SW 1271 (cell line): ENCODE measurements at regions not wholly inside any gene's neighbourhood (a gene's known extent, or its start where the extent isn't known, plus 50 kb on each side); places are given as distances from the start of the nearest gene placed in this dataset.
A peak's percentile ranks its signal among the peaks of the same experiment; 100 is the strongest.
"Not testable (repeated sequence)": the region's sequence is repeated elsewhere in the genome, so short reads cannot be mapped to it uniquely, and the experiment has no call there.

Experiments used
- DNase-seq, 2 experiments: peaks; one replicate each; lab custom pipeline; 2025; lab: John Stamatoyannopoulos, UW

GRCh38 chr2:207216457-207216856, 50.7 kb upstream of the KLF7 start:
- no peak for DNase-seq

DNA sequence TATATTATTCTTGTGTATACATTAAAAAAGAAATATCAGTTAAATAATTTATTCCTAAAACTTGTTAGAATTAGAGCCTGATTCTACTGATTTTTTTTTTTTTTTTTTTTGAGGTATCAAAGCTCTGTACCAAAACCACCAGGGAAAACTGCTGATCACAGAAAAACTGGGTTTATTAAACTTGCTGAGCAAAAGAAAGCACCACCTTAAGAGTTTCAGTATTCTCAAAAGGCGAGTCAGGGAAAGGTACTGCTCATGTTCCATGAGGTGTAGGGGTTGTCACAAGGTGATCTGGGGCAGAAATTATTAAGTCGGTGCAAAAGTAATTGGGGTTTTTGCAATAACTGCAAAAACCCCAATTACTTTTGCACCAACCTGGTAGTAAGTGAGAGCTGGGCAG, 51.7 kb upstream of the KLF7 start:
- DNase-seq = no peak

DNA sequence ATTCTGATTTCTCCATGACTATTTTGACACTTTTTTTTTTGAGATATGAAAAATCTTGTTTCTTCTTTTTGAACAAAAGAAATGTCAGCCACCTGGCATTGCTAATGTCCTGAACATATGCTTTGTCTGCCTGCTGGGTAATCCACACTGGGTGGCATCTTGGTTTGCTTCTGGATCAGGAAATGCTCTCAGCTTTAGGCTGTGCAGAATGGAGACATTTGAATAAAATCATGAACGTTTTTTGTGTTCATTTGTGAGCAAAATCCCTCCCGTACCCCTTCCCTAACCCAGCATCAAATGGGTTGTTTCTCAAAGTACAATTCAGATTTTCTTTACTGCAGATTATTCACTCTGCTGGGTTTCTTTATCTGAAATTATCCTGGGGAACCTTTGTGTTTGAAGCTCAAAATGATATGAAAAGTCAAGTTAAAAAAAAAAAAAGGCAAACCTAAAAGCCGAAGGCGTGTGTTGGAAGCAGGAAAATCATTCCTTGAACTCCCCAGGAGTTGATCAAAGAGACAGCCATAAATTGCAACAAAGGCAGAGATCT, 53.4 kb upstream of the KLF7 start:
- no peak for DNase-seq

- no peak for DNase-seq
Measured at GRCh38 chr2:207219676-207220501, 54.1 kb upstream of the KLF7 start.

DNA sequence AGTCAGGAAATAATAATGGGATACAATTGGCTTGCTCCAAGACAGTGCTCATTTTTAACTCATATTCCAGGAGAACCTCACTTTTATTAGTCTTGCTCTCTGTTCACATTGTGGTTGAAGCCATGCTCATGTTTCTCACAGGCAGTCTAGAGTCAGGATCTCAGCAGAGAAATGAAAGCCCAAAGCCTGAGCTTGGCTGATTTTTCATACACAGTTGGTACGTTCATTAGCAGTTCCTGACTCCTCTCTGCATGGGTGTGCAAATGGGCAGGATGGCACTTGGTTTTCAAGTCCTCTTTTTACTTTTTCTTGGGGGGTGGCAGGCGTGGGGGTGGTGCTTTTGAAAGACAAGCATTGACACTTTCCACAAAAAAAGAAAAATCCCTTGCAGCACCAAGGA, 56.0 kb upstream of the KLF7 start:
- DNase-seq = no peak

DNA sequence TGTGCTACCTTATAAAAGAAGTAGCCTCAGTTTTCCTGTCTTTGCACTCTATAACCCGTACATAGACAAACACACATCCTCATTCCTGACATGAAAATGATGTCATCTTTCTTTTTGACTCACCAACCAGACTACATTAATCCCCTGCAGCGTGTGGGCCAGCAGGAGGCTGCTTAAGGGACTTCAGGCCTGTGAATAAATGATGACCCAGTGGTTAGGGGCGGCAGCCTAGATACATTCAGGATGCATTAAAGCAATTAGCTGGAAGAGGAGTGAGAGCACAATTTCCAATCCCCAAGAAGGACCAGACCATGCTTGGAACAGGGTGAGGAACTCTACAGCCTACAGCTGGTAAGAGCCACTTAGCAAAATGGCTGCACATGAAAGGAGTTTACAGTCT, 57.3 kb upstream of the KLF7 start:
- DNase-seq = no peak

DNA sequence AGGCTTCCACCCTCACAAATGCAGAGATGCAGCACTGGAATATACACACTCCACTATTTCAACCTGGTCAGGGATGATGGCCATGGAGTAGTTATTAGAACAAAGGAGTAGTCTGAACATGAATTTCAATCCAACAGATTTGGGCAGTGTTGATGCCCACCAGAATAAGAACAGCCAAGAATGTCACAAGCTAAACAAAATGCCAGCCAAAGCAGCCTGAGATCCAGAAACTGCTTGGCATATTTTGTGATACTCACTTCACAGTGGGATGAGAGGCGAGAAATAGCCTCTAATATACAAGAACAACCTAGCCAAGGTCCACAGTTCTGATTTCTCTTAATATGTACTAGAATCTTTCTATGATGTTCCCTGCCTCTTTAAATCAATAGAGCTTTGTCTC, 58.6 kb upstream of the KLF7 start:
- DNase-seq = no peak

GRCh38 chr2:207224791-207225482, 59.2 kb upstream of the KLF7 start:
- no peak for DNase-seq

GRCh38 chr2:207225773-207226172, 60.0 kb upstream of the KLF7 start:
- no peak for DNase-seq

GRCh38 chr2:207226243-207226642, 60.5 kb upstream of the KLF7 start:
- DNase-seq = no peak

GRCh38 chr2:207226671-207227061, 60.9 kb upstream of the KLF7 start:
- DNase-seq = no peak

GRCh38 chr2:207227062-207227748, 61.5 kb upstream of the KLF7 start:
- no peak for DNase-seq

- DNase-seq = no peak
Measured at GRCh38 chr2:207227749-207228145, 62.0 kb upstream of the KLF7 start.

DNA sequence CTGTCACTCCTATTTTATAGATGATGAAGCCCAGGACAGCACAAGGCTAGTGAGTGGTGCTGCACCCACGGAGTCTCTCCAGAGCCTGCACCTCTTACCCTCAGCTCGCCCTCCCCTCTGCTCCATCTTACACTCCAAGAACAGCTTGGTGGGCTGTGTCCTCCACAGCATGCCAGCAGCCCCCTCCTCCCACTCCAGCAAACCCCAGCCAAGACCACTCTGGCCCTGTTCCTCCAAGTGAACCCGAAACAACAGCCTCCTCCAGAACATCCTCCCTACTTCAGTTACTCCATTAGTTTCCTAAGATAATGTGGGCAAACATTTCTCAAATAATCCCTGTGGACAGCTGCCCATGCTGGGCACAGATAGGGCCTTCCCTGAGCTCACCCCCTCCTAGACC, 62.7 kb upstream of the KLF7 start:
- DNase-seq = no peak

DNA sequence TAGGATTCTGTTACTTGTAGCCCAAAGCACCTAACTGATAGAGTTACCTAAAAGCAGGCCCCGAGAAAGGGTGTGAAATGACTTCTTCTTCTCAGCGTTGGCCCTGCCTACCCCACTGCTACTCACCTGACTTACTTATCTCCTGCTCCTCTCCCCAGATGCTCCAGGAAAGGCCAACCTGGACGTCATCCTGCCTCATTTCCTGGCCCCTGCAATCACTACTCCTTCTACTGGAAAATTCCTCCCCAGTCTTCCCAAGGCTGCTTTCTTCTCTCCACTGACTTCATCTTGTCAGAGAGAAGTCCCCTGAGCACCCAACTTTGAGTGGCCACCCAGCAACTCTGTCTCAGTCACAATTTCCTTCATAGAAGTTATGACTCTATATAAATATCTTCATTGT, 63.4 kb upstream of the KLF7 start:
- no peak for DNase-seq

DNA sequence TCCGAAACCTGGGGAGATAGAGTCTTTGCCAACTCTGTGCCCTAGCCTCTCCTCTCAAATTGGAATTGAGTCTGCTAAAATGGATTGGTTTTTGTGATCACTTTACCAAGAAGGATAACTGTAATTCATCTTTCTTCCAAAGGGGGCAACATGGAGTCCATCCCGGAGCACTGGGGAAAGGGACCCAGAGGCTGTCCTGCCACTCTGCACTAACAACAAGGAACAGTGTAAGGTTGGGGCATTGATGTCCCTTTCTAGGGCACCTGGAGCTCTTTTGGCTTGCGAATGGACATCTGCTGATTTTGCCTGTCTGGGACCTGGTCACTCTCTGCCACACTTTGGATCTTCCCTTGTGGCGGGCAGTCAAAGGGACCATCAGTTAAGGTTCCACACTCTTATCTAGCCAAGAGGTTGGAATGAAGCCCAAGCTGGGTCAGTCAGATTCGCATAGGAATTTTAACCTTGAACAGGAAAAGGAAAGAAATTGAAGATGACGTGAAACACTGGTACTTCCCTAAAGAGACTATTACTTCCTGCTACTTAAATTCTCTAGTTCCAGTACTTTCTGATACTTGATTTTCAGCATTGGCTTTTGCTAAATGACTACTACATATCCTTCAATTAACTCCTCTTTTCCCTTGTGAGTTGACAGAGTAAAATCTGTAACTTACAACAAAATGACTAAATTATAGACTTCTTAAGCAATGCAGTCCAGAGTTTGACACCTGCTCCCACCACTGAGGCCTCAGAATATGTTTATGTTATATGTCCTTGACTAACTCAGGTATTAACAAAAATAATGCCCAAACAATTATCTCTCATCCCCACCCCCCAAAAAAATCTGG, 64.7 kb upstream of the KLF7 start:
- peak in 1 of 2 experiments; percentile 35 for DNase-seq

DNA sequence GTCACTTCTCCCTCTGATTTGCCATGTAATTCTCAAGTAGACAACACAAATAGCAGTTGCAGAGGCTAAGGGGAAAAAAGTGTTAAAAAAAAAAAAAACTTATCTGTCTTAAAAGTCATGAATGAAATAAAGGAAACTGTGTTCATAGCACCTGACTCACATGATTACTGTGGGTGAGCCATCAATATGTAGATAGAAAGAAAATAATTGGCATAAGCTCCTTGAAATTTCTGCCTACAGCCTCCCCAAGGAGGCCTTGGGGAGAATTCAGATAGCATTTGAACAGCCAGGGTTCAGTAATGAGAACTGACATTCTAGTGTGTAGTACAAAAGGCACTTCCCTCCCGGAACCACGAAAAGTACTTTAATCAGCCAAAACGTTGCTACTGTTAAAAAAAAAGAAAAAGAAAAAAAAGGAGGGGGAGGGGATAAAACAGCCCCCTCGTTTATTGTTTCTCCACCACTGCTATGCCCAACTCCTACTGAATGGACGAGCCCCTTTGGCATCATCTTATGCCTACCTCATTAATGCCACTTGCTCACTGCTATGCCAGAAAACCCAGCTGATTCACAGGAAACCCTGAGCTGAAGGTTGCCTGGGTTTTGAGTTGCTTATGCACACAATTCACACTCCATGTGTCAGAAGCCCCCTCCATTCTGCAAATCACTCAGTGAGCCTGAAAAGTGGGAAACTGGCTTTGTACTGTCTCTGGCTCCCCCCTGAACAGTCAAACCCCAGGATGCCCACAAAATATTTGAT, 65.5 kb upstream of the KLF7 start:
- no peak for DNase-seq

DNA sequence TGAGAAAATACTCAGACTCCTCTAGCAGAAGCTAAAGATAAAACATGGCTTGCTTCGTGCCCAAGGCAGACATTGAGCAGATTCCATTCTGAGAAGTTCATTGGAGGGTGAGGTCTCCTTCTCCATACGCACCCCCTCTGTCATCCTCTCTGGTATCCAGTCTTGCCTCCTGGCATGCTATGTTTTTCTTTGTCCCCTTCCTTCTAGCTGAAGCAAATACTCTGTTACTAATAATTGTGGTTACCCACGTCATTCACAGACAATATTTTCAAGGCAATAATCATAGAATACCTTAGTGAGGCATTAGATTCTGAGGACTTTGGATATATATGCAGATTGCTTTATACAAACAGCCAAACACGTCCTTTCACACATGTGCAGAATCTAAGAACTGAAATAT, 66.2 kb upstream of the KLF7 start:
- no peak for DNase-seq

DNA sequence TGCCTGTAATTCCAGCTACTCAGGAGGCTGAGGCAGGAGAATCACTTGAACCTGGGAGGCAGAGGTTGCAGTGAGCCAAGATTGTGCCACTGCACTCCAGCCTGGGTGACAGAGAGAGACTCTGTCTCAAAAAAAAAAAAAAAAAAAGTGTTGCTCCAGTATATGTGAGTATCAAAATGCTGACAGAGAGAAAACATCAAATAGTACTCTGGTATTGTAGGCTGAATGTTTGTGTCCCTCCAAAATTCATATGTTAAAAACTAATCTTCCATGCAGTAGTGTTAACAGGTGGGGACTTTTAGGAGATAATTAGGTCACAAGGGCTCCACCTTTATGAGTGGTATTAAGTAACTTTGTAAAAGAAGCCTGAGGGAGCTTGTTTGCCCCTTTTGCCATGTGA, 67.4 kb upstream of the KLF7 start:
- DNase-seq = not testable (repeated sequence)

- DNase-seq = no peak
Measured at GRCh38 chr2:207233731-207234130, 68.0 kb upstream of the KLF7 start.

- no peak for DNase-seq
Measured at GRCh38 chr2:207235621-207236020, 69.9 kb upstream of the KLF7 start.
